ENCODE measurements at regions not wholly inside any gene's neighbourhood (a gene's known extent, or its start where the extent isn't known, plus 50 kb on each side); places are given as distances from the start of the nearest gene placed in this dataset.

DNA sequence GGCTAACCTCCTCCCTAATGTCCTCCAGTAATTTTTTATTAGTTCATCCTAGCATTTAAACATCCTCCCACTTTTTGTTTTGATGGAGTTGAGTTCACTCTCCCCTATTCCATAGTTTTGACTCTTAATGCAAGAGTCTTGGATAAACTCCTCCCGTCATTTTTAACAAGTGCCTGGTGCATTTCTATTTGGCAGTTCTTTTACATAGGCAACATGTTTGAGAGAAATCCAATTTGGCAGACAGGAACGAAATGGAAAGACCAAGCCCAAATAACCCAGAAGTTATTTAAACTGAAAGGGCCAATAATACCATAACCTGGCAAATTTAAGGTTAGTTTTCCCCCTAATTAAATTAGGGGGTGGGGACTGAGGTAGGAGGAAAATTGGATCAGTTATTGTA is 291.5 kb upstream of the MANEA start:
- TF ChIP-seq, protein P1, sequence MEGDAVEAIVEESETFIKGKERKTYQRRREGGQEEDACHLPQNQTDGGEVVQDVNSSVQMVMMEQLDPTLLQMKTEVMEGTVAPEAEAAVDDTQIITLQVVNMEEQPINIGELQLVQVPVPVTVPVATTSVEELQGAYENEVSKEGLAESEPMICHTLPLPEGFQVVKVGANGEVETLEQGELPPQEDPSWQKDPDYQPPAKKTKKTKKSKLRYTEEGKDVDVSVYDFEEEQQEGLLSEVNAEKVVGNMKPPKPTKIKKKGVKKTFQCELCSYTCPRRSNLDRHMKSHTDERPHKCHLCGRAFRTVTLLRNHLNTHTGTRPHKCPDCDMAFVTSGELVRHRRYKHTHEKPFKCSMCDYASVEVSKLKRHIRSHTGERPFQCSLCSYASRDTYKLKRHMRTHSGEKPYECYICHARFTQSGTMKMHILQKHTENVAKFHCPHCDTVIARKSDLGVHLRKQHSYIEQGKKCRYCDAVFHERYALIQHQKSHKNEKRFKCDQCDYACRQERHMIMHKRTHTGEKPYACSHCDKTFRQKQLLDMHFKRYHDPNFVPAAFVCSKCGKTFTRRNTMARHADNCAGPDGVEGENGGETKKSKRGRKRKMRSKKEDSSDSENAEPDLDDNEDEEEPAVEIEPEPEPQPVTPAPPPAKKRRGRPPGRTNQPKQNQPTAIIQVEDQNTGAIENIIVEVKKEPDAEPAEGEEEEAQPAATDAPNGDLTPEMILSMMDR (IDR thresholded peaks at IDR 0.05): no peak
- TF ChIP-seq POLR2A (IDR thresholded peaks at IDR 0.05) (no peak), EP300 (IDR thresholded peaks at IDR 0.05) (no peak)

Data from ovary (tissue), 3 donors.